Neuronal stem cell (in vitro differentiated cells): ENCODE measurements at regions not wholly inside any gene's neighbourhood (a gene's known extent, or its start where the extent isn't known, plus 50 kb on each side); places are given as distances from the start of the nearest gene placed in this dataset.

ENCODE experiments used
- DNase-seq: peaks from one replicate; pipeline ENCODE4 v3.0.0-alpha.2; 2013; ENCODE audit warnings: low spot score
- H2AFZ ChIP-seq: one replicate; pipeline ENCODE4 v1.6.1; 2013; ENCODE audit warnings: mild to moderate bottlenecking, low read length, inconsistent platforms
- H2AK5ac ChIP-seq: 2 replicates; pipeline ENCODE4 v1.6.1; 2013; ENCODE audit warnings: low read depth, mild to moderate bottlenecking, inconsistent platforms, low read length, moderate library complexity, mixed read lengths
- H2BK120ac ChIP-seq: 2 replicates; pipeline ENCODE4 v1.6.1; 2013; ENCODE audit warnings: low read depth, mild to moderate bottlenecking, inconsistent platforms, low read length, moderate library complexity, mixed read lengths
- H2BK12ac ChIP-seq: one replicate; pipeline ENCODE4 v1.6.1; 2013; ENCODE audit warnings: low read length, inconsistent platforms
- H2BK15ac ChIP-seq: 2 replicates; pipeline ENCODE4 v1.6.1; 2013; ENCODE audit warnings: mild to moderate bottlenecking, low read length, inconsistent platforms, mixed read lengths
- H2BK5ac ChIP-seq: one replicate; pipeline ENCODE4 v1.6.1; 2013; ENCODE audit warnings: inconsistent platforms, mild to moderate bottlenecking, low read length, moderate library complexity
- H3K14ac ChIP-seq: one replicate; pipeline ENCODE4 v1.6.1; 2013; ENCODE audit warnings: low read length, inconsistent platforms
- H3K18ac ChIP-seq: 2 replicates; pipeline ENCODE4 v1.6.1; 2013; ENCODE audit warnings: low read length, inconsistent platforms
- H3K23ac ChIP-seq: 2 replicates; pipeline ENCODE4 v1.6.1; 2013; ENCODE audit warnings: low read depth, mild to moderate bottlenecking, mixed read lengths, low read length, inconsistent platforms; ENCODE audit not compliant: poor library complexity
- H3K27ac ChIP-seq: replicated peaks from 3 replicates; pipeline ENCODE4 v1.5.1; 2013; ENCODE audit warnings: low read length, inconsistent platforms
- H3K27me3 ChIP-seq, 3 experiments: 2 replicates each; pipeline ENCODE4 v1.6.1; 2013; ENCODE audit warnings: low read length in 3 of 3, mild to moderate bottlenecking in 2 of 3, inconsistent platforms in 1 of 3, low read depth in 1 of 3, mixed read lengths in 1 of 3, moderate library complexity in 1 of 3; ENCODE audit not compliant: control insufficient read depth in 3 of 3, insufficient read depth in 3 of 3
- H3K36me3 ChIP-seq, 2 donors: replicated peaks in 1 of 2; 2 replicates each; pipeline ENCODE4 v1.6.1; 2013; ENCODE audit warnings: low read length in 2 of 2; ENCODE audit not compliant: control insufficient read depth in 2 of 2, insufficient read depth in 2 of 2
- H3K4ac ChIP-seq: 2 replicates; pipeline ENCODE4 v1.6.1; 2013; ENCODE audit warnings: inconsistent platforms, mild to moderate bottlenecking, low read length, moderate library complexity
- H3K4me1 ChIP-seq, 2 donors: 1 replicate in 1 of 2; 2 replicates in 1 of 2; pipeline ENCODE4 v1.6.1; 2013; ENCODE audit warnings: low read length in 2 of 2, low read depth in 1 of 2; ENCODE audit not compliant: control insufficient read depth in 2 of 2, insufficient read depth in 1 of 2
- H3K4me2 ChIP-seq: one replicate; pipeline ENCODE4 v1.6.1; 2013; ENCODE audit warnings: mild to moderate bottlenecking, low read length, inconsistent platforms; ENCODE audit not compliant: insufficient read depth, poor library complexity, severe bottlenecking
- H3K4me3 ChIP-seq, 2 donors: 2 replicates each; pipeline ENCODE4 v1.5.1; 2013; ENCODE audit warnings: low read length in 2 of 2, mild to moderate bottlenecking in 2 of 2, inconsistent platforms in 1 of 2, moderate library complexity in 1 of 2
- H3K79me1 ChIP-seq: one replicate; pipeline ENCODE4 v1.6.1; 2013; ENCODE audit warnings: low read depth, mild to moderate bottlenecking, inconsistent platforms, low read length, moderate library complexity
- H3K9ac ChIP-seq: one replicate; pipeline ENCODE4 v1.6.1; 2013; ENCODE audit warnings: mild to moderate bottlenecking, low read depth, low read length, inconsistent platforms; ENCODE audit not compliant: poor library complexity
- H3K9me3 ChIP-seq, 2 donors: replicated peaks in 1 of 2; 2 replicates each; pipeline versions ENCODE3 to v1.6.1; 2013; ENCODE audit warnings: low read length in 2 of 2, mild to moderate bottlenecking in 2 of 2, inconsistent platforms in 1 of 2, low read depth in 1 of 2, mixed read lengths in 1 of 2, moderate library complexity in 1 of 2; ENCODE audit not compliant: control insufficient read depth in 2 of 2, insufficient read depth in 1 of 2
- H4K8ac ChIP-seq: one replicate; pipeline ENCODE4 v1.6.1; 2013; ENCODE audit warnings: low read depth, mild to moderate bottlenecking, inconsistent platforms, low read length, moderate library complexity
- H4K91ac ChIP-seq: one replicate; pipeline ENCODE4 v1.6.1; 2013; ENCODE audit warnings: low read length, low read depth, mild to moderate bottlenecking, inconsistent platforms; ENCODE audit not compliant: poor library complexity
- WGBS, 2 donors: extraction: QIAGEN DNeasy Blood & Tissue Kit; methylation state at CpG; one replicate each; pipeline ENCODE4 v1.1.7; 2013; ENCODE audit warnings: missing lambda C conversion rate in 2 of 2, mixed read lengths in 1 of 2; ENCODE audit not compliant: insufficient read length in 2 of 2, insufficient replicate concordance in 1 of 2; ENCODE audit errors: extremely low coverage in 2 of 2; 5-methylcytosine and 5-hydroxymethylcytosine counted together

DNA sequence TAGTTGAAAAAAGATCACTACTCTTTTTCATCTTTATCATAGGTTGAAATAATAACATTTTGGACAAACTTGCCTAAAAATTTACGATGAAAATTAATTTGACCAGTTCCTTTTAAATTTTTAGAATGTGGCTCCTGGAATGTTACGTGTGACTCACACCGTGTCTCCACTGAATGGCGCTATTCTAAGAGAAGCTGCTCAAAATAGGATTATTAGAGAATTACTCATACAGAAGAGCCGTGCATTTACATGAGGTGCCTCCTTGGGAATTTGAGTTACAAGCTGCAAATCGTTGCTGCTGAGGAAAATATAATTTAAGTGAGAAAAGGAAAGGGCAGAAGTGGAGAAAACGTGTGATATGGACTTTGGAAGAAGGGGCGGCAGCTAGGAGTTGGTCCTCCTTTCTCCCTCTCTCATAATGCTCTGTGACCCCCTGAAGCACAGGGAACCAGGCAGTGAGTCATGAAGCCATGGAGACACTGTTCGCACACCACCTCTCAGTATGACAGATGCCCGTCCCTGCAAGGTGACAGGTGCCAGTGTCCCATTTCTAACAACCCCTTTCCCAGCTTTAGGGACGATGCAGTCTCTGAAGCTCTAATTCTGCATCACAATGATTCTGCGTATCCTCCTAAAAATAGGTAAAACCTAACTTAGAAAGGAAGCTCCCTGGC lies 323.2 kb upstream of the COBL start:
- H3K79me1 ChIP-seq = no peaks in the 10 kb centered on the region
- no CpG with 5 or more reads among the region's 12 CpGs for WGBS, 2 donors
- no peak overlapping the region for H3K4me3 ChIP-seq
- no peak overlapping the region for H3K4me2 ChIP-seq
- no peak overlapping the region for H2BK15ac ChIP-seq
- H2BK12ac ChIP-seq = no peak overlapping the region
- H3K4me1 ChIP-seq = peaks cover 8 to 19% of the 10 kb centered on the region in 2 donors
- no peak overlapping the region for H3K4ac ChIP-seq
- no peaks in the 10 kb centered on the region for H3K9me3 ChIP-seq
- H3K9ac ChIP-seq = no peak overlapping the region
- no peak overlapping the region for H2BK120ac ChIP-seq
- H3K36me3 ChIP-seq = no peaks in the 10 kb centered on the region
- H4K8ac ChIP-seq = no peak overlapping the region
- H2AK5ac ChIP-seq = no peak overlapping the region
- no peak overlapping the region for H2BK5ac ChIP-seq
- no peak overlapping the region for H4K91ac ChIP-seq
- DNase-seq = no peak
- H3K18ac ChIP-seq = no peak overlapping the region
- H3K23ac ChIP-seq = no peak overlapping the region
- no peaks in the 10 kb centered on the region for H3K27me3 ChIP-seq
- H2AFZ ChIP-seq = no peak overlapping the region
- no peak overlapping the region for H3K14ac ChIP-seq
- H3K27ac ChIP-seq = no peak overlapping the region

DNA sequence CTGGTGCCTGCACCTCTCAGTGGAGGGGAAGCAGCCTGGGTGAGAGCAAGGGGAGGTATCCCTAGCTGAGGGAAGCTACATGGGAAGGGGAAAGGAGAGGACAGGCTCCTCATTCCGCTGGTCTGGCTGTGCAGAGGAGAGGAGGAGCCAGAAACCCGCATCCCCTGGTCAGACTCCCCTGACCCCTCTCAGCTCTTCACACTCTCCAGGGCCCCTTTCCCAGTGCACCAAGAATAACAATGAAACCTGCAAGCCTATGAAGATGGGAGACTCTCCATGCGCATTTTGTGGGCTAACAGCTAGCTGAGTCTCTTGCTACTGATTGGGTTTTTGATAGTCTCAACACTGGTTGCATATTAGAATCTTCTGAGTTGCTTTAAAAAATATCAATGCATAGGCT lies 319.9 kb upstream of the COBL start:
- no CpG with 5 or more reads among the region's 3 CpGs for WGBS, 2 donors
- Histone ChIP-seq H3K27ac (no peak overlapping the region), H3K9me3 (peaks cover 4 to 5% of the 10 kb centered on the region in 2 donors)

DNA sequence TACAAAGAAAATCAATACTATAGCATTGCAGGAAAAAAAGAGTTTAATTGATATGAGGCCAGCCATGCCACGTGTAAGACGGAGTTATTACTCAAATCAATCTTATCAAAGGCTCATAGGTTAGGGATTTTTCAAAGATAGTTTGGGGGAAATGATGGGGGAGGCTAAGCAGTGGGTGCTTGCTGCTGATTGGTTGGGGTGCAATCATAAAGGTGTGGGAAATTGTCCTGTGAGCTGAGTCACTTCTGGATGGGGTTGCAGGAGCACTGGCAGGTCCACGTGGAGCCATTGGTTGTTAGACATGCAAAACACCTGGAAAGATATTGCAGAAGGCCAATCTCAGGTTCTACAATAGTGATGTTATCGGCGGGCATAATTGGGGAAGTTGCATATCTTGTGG lies 319.2 kb upstream of the COBL start:
- Histone ChIP-seq H3K27ac (no peak overlapping the region), H3K36me3 (no peaks in the 10 kb centered on the region), H3K9ac (no peak overlapping the region), H2AFZ (no peak overlapping the region), H2BK120ac (no peak overlapping the region), H3K9me3 (peaks cover 4 to 5% of the 10 kb centered on the region in 2 donors), H4K91ac (no peak overlapping the region), H3K18ac (no peak overlapping the region), H3K23ac (no peak overlapping the region), H3K4ac (no peak overlapping the region), H3K4me1 (peaks cover 10 to 35% of the 10 kb centered on the region in 2 donors), H2AK5ac (no peak overlapping the region), H3K79me1 (no peaks in the 10 kb centered on the region), H3K14ac (no peak overlapping the region), H2BK5ac (no peak overlapping the region), H4K8ac (no peak overlapping the region), H2BK15ac (no peak overlapping the region), H3K4me2 (no peak overlapping the region), H3K27me3 (no peaks in the 10 kb centered on the region), H3K4me3 (no peak overlapping the region), H2BK12ac (no peak overlapping the region)
- WGBS, 2 donors = no CpG with 5 or more reads among the region's 5 CpGs
- no peak for DNase-seq

More for the DNA sequence above, 319.9 kb upstream of the COBL start:
- Histone ChIP-seq H3K9ac (no peak overlapping the region), H4K8ac (no peak overlapping the region), H2BK120ac (no peak overlapping the region), H2BK15ac (no peak overlapping the region), H3K18ac (peak overlapping the region; percentile 66), H2AK5ac (no peak overlapping the region), H3K27me3 (no peaks in the 10 kb centered on the region), H2BK5ac (no peak overlapping the region), H3K4ac (no peak overlapping the region), H3K23ac (no peak overlapping the region), H3K4me1 (peaks cover 10 to 36% of the 10 kb centered on the region in 2 donors), H3K4me2 (no peak overlapping the region), H3K36me3 (no peaks in the 10 kb centered on the region), H3K4me3 (no peak overlapping the region), H3K14ac (no peak overlapping the region), H2BK12ac (no peak overlapping the region), H4K91ac (no peak overlapping the region), H2AFZ (no peak overlapping the region), H3K79me1 (no peaks in the 10 kb centered on the region)
- no peak for DNase-seq

DNA sequence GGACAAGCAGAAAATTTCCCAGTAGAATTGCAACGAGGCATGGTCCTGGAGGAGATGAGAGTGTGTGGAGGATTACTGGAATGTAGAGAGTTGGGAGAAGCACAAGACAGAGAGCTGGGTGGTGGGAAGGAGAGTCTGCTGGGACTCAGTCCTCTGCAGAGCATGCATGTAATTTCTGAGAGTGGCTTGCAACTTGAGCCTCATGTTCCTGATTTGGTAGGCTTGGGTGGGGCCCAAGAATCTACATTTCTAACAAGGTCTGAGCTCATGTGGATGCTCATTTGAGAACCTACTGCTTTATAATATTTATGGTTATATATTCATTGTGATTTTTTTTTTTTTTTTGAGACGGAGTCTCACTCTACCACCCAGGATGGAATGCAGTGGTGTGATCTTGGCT lies 317.9 kb upstream of the COBL start:
- no peak overlapping the region for H3K18ac ChIP-seq
- peaks cover 3 to 24% of the 10 kb centered on the region in 2 donors for H3K4me1 ChIP-seq
- H2BK5ac ChIP-seq = no peak overlapping the region
- H2BK120ac ChIP-seq = no peak overlapping the region
- no peak overlapping the region for H3K27ac ChIP-seq
- H3K14ac ChIP-seq = no peak overlapping the region
- H3K4ac ChIP-seq = no peak overlapping the region
- H2AK5ac ChIP-seq = no peak overlapping the region
- peaks cover 4 to 8% of the 10 kb centered on the region in 2 donors for H3K9me3 ChIP-seq
- no peak for DNase-seq
- H4K91ac ChIP-seq = no peak overlapping the region
- H3K27me3 ChIP-seq = no peaks in the 10 kb centered on the region
- peak overlapping the region; percentile 21 for H2AFZ ChIP-seq
- H3K4me3 ChIP-seq = no peak overlapping the region
- no CpG with 5 or more reads among the region's 2 CpGs for WGBS, 2 donors
- H3K9ac ChIP-seq = no peak overlapping the region
- no peak overlapping the region for H2BK12ac ChIP-seq
- no peak overlapping the region for H4K8ac ChIP-seq
- no peak overlapping the region for H3K23ac ChIP-seq
- no peak overlapping the region for H3K4me2 ChIP-seq
- no peaks in the 10 kb centered on the region for H3K79me1 ChIP-seq
- no peak overlapping the region for H2BK15ac ChIP-seq
- no peaks in the 10 kb centered on the region for H3K36me3 ChIP-seq
